RWPE2 (cell line): ENCODE measurements at regions not wholly inside any gene's neighbourhood (a gene's known extent, or its start where the extent isn't known, plus 50 kb on each side); places are given as distances from the start of the nearest gene placed in this dataset.
"Not testable (repeated sequence)": the region's sequence is repeated elsewhere in the genome, so short reads cannot be mapped to it uniquely, and the experiment has no call there.

Source experiments
- ATAC-seq: fragments of 200-7000 bp; cut with Tn5 transposase; 3 replicates; pipeline ENCODE4 v1.9.1; 2021; ENCODE audit warnings: low read depth
- DNase-seq: peaks from one replicate; pipeline ENCODE4 v3.0.0-alpha.2; 2020; ENCODE audit warnings: low spot score
- H3K27ac ChIP-seq: fragments of 450-650 bp; 2 replicates; pipeline ENCODE4 v1.5.1; 2017; ENCODE audit warnings: mild to moderate bottlenecking; ENCODE audit not compliant: poor library complexity, severe bottlenecking
- H3K27me3 ChIP-seq: fragments of 250-450 bp; sonication (Bioruptor Pico); 2 replicates; pipeline ENCODE4 v1.5.1; 2021; ENCODE audit warnings: mild to moderate bottlenecking, moderate library complexity; ENCODE audit not compliant: insufficient read depth, poor library complexity, severe bottlenecking
- H3K36me3 ChIP-seq: fragments of 250-450 bp; sonication (Bioruptor Pico); 2 replicates; pipeline ENCODE4 v1.5.1; 2020; ENCODE audit warnings: low read depth, mild to moderate bottlenecking, moderate library complexity
- H3K4me1 ChIP-seq: fragments of 250-450 bp; sonication (Bioruptor Pico); 2 replicates; pipeline ENCODE4 v1.5.1; 2021; ENCODE audit warnings: mild to moderate bottlenecking, moderate library complexity; ENCODE audit not compliant: insufficient read depth, poor library complexity, severe bottlenecking
- H3K4me3 ChIP-seq: fragments of 250-450 bp; sonication (Bioruptor Pico); 2 replicates; pipeline ENCODE4 v1.5.1; 2021; ENCODE audit warnings: mild to moderate bottlenecking, moderate library complexity; ENCODE audit not compliant: severe bottlenecking
- H3K9me3 ChIP-seq: fragments of 250-450 bp; sonication (Bioruptor Pico); 2 replicates; pipeline ENCODE4 v1.5.1; 2021; ENCODE audit warnings: mild to moderate bottlenecking, moderate library complexity; ENCODE audit not compliant: severe bottlenecking
- TF ChIP-seq, protein P1 (sequence below): fragments of 450-650 bp; IDR thresholded peaks from one replicate; pipeline ENCODE4 v1.5.1; 2017; ENCODE audit warnings: mild to moderate bottlenecking, moderate library complexity; ENCODE audit not compliant: poor library complexity, severe bottlenecking

DNA sequence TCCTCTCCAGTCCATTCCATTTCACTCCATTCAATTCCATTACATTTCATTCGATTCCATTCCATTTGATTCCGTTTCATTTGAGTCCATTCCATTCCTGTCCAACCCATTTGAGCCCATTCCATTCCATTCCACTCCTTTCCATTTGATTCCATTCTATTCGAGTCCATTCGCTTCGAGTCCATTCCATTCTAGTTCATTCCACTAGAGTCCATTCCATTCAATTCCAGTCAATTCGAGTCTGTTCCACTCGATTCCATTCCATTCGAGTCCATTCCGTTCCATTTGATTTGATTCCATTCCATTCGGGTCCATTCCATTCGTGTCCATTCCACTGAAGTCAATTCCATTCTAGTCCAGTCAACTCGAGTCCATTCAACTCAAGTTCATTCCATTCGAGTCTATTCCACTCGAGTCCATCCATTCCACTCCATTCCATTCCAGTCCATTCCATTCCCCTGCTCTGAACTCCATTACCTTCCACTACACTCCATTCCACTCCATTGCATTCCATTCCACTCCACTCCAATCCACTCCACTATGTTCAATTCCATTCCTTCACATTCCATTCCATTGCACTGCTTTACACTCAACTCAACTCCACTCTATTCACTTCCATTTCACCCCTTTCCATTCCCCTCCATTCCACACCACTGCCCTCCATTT lies 2569.4 kb upstream of the TPTE start:
- DNase-seq = no peak
- no peak overlapping the region for H3K4me3 ChIP-seq
- H3K36me3 ChIP-seq = no peaks in the 10 kb centered on the region
- no peaks in the 10 kb centered on the region for H3K4me1 ChIP-seq
- no peak; the same call in 2 of the 3 replicates for ATAC-seq
- H3K9me3 ChIP-seq = peaks cover 53% of the 10 kb centered on the region
- TF ChIP-seq, protein P1, sequence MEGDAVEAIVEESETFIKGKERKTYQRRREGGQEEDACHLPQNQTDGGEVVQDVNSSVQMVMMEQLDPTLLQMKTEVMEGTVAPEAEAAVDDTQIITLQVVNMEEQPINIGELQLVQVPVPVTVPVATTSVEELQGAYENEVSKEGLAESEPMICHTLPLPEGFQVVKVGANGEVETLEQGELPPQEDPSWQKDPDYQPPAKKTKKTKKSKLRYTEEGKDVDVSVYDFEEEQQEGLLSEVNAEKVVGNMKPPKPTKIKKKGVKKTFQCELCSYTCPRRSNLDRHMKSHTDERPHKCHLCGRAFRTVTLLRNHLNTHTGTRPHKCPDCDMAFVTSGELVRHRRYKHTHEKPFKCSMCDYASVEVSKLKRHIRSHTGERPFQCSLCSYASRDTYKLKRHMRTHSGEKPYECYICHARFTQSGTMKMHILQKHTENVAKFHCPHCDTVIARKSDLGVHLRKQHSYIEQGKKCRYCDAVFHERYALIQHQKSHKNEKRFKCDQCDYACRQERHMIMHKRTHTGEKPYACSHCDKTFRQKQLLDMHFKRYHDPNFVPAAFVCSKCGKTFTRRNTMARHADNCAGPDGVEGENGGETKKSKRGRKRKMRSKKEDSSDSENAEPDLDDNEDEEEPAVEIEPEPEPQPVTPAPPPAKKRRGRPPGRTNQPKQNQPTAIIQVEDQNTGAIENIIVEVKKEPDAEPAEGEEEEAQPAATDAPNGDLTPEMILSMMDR = no peak
- no peak overlapping the region for H3K27ac ChIP-seq
- H3K27me3 ChIP-seq = no peaks in the 10 kb centered on the region

DNA sequence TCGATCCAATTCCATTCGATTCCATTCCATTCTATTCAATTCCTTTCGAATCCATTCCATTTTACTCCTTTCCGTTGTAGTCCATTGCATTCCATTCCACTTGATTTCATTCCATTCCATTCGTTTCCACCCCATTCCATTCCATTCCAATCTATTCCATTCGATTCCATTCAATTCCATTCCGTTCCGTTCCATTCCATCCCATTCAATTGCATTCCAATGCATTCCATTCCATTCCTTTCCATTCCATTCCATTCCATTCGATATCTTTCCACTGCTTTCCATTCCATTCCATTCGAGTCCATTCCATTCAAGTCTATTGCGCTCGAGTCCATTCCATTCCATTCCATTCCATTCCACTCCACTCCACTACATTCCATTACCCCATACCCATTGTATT lies 2568.7 kb upstream of the TPTE start:
- H3K4me3 ChIP-seq = no peak overlapping the region
- H3K36me3 ChIP-seq = no peaks in the 10 kb centered on the region
- peaks cover 50% of the 10 kb centered on the region for H3K9me3 ChIP-seq
- H3K4me1 ChIP-seq = no peaks in the 10 kb centered on the region
- no peak for DNase-seq
- TF ChIP-seq, protein P1 = no peak
- no peak overlapping the region for H3K27ac ChIP-seq
- ATAC-seq = no peak
- H3K27me3 ChIP-seq = no peaks in the 10 kb centered on the region

GRCh38 chr21:7953058-7953457 lies 2568.3 kb upstream of the TPTE start:
- no peak for ATAC-seq
- Histone ChIP-seq H3K36me3 (no peaks in the 10 kb centered on the region), H3K4me3 (no peak overlapping the region), H3K9me3 (peaks cover 50% of the 10 kb centered on the region), H3K27ac (no peak overlapping the region), H3K27me3 (no peaks in the 10 kb centered on the region), H3K4me1 (no peaks in the 10 kb centered on the region)
- TF ChIP-seq, protein P1 = no peak
- no peak for DNase-seq

GRCh38 chr21:7955358-7956073 lies 2565.9 kb upstream of the TPTE start:
- not testable (repeated sequence) for H3K4me1 ChIP-seq, H3K4me3 ChIP-seq, H3K27ac ChIP-seq, H3K27me3 ChIP-seq, DNase-seq, ATAC-seq, H3K36me3 ChIP-seq
- H3K9me3 ChIP-seq = peaks cover 35% of the 10 kb centered on the region

GRCh38 chr21:7956074-7956452 lies 2565.3 kb upstream of the TPTE start:
- H3K9me3 ChIP-seq = peaks cover 33% of the 10 kb centered on the region
- not testable (repeated sequence) for H3K4me1 ChIP-seq, H3K27ac ChIP-seq, H3K4me3 ChIP-seq, H3K27me3 ChIP-seq, DNase-seq, ATAC-seq, H3K36me3 ChIP-seq

GRCh38 chr21:7956998-7957712 lies 2564.2 kb upstream of the TPTE start:
- not testable (repeated sequence) for H3K27me3 ChIP-seq, H3K4me1 ChIP-seq, H3K27ac ChIP-seq, DNase-seq, ATAC-seq, H3K4me3 ChIP-seq, H3K36me3 ChIP-seq
- peaks cover 27% of the 10 kb centered on the region for H3K9me3 ChIP-seq
